GM12891 (cell line): ENCODE measurements at regions not wholly inside any gene's neighbourhood (a gene's known extent, or its start where the extent isn't known, plus 50 kb on each side); places are given as distances from the start of the nearest gene placed in this dataset.

Experiments used
- POLR2A ChIP-seq: IDR thresholded peaks from 2 replicates; pipeline ENCODE4 v1.6.1; 2011; ENCODE audit warnings: low read depth, low read length, control low read depth
- POLR2AphosphoS5 ChIP-seq: IDR thresholded peaks from 2 replicates; pipeline ENCODE4 v1.6.1; 2011; ENCODE audit warnings: low read depth, low read length, control low read depth
- SPI1 ChIP-seq: IDR thresholded peaks from 2 replicates; pipeline ENCODE4 v1.6.1; 2011; ENCODE audit warnings: low read depth, low read length, control low read depth
- TAF1 ChIP-seq: IDR thresholded peaks from 2 replicates; pipeline ENCODE4 v1.6.1; 2011; ENCODE audit warnings: low read depth, low read length, control low read depth

- TF ChIP-seq POLR2A (no peak), SPI1 (no peak), TAF1 (no peak), POLR2AphosphoS5 (no peak)
Observed at GRCh38 chr13:33508060-33508459, 222.5 kb upstream of the STARD13 start.
